NK-92 treated with Interleukin-12 subunit alpha and Interleukin-12 subunit beta, amount 100 ng/mL, for 24 hours (cell line): ENCODE measurements at regions not wholly inside any gene's neighbourhood (a gene's known extent, or its start where the extent isn't known, plus 50 kb on each side); places are given as distances from the start of the nearest gene placed in this dataset.
"Not testable (repeated sequence)": the region's sequence is repeated elsewhere in the genome, so short reads cannot be mapped to it uniquely, and the experiment has no call there.

Experiments
- DNase-seq: peaks from one replicate; lab custom pipeline; 2025; lab: John Stamatoyannopoulos, UW

DNA sequence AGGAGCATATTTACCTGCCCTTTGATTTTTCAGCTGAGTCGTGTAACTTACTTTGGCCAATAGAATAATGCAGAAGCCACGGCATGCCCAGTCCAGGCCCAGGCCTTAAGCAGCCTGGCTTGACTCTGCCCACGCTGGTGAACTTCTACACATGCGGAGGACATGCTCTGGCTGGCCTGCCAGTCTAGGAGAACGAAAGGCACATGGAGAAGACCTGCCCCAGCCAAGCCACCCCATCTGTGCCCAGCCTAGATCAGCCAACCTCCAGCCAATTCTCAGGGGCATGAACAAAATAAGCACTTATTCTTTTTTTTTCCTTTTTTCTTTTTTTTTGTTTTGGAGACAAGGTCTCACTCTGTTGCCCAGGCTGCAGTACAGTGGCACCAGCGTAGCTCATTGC lies 112.7 kb upstream of the NANOS1 start:
- no peak for DNase-seq

DNA sequence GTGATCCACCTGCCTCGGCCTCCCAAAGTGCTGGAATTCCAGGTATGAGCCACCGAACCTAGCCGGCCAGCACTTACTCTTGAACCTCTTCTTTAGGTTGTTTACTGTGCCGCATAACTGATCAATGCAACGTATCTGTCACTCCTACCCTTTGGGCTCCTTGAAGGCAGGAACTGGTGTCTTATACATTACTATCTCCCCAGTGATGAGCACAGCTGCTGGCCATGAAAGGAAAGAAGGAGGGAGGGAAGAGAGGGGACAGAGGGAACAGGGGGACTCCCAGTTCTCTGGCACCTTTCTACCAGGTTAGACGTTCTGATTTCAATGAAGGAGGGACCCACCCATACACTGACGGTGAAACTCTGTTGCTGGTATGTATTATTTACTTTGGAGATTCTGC lies 111.8 kb upstream of the NANOS1 start:
- no peak for DNase-seq

- DNase-seq, result no peak
Measured at GRCh38 chr10:118918116-118918515, 111.4 kb upstream of the NANOS1 start.

DNA sequence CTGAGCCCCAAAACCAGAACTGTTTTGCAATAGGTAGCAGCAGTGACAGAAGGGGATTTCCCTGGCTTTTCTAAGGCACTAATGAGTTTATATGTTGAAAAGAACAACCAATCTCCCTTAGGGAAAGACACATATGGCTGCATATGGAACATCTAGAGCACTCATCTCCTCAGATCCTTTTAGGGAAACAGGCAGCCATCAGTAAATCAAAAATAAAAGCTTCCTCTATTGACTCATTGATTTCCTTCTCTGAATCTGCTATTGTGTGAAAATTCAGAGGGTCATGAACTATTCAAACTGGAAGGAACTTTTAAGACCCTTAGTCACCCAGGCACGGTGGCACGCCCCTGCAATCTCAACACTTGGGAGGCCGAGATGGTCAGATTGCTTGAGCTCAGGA lies 110.9 kb upstream of the NANOS1 start:
- DNase-seq, result no peak

- DNase-seq, result no peak
Measured at GRCh38 chr10:118920206-118920605, 109.3 kb upstream of the NANOS1 start.

GRCh38 chr10:118922226-118922625 lies 107.3 kb upstream of the NANOS1 start:
- no peak for DNase-seq

DNA sequence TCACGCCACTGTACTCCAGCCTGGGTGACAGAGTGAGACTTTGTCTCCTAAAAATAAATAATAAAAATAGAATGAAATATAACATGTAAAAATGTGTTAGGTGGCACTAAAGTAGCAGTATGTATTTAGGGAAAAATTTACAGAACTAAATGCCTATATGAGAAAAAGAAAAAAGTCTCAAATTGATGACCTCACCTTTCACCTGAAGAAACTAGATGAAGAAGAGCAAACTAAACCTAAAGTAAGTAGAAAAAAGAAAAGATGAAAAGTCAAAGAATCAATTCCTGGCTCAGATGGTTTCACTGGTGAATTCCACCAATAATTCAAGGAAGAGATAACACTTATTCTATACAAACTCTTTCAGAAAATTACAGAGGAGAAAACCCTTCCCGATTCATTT lies 106.5 kb upstream of the NANOS1 start:
- DNase-seq, result no peak

DNA sequence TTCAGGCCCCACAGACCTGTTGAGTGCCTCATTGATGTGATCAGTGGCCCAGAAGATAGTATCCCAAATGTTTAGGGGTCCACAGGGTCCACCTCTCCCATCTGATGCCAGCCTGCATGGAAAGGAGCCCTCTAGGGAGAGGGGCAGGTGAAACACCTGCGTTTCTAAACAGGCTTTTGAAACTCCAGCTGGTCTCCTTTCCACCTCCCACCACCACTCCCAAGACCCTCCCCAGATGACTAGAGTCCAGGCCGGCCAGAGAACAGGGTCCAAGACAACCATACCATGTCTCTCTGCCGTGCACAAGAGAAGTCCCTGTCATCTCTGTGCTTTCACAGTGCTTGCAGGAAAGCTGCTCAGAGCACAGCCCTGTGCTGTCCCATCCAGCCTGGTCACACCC lies 105.0 kb upstream of the NANOS1 start:
- DNase-seq, result no peak

DNA sequence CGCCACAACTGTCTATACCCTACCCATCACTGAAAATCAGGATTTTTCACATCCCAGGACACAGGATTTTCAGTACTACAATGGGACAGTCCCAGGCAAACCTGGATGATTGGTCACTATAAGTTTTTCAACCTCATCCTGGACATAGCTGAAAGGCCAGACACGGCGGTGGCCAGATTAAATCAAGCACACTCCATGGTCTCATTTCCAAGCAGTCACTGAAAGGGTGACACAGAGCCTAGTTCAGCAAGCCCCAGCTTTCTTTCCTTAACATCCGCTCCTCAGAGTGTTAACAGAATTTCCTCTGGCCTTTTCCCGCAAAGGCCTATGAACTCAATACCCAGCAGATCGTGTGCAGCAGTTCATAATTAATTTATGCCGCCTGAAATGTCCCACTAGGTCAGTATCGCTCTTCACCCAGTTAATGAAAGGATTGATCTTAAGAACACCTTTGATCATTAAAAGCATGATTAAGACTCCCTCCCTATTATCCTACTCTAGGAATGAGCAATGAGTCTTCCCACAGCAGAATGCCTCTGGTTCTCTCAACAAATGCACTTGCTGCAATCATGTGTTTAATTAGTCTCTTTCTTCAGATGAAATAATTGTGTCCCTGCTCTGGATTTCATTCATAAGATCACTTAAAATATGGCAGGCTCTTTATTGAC lies 104.0 kb upstream of the NANOS1 start:
- no peak for DNase-seq

GRCh38 chr10:118926072-118926417 lies 103.5 kb upstream of the NANOS1 start:
- no peak for DNase-seq

GRCh38 chr10:118926441-118926840 lies 103.1 kb upstream of the NANOS1 start:
- no peak for DNase-seq

DNA sequence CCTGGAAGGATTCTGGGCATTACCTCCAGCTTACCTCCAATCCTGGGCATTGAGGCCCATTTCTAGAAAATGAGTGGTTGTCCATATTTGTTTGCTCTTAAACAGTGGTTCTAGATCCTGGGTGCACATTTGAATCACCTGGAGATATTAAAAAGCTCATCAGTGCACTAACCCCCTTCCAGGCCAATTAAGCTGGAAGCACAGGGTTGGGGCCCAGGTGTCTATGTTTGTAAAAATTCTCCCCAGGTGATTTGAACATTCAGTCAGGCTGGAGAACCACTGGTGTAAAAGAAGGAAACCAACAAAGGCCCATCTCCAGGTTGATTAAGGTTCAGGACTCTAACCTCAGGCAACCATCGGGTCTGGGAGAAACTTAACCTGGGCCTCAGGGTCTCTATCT lies 102.6 kb upstream of the NANOS1 start:
- no peak for DNase-seq

DNA sequence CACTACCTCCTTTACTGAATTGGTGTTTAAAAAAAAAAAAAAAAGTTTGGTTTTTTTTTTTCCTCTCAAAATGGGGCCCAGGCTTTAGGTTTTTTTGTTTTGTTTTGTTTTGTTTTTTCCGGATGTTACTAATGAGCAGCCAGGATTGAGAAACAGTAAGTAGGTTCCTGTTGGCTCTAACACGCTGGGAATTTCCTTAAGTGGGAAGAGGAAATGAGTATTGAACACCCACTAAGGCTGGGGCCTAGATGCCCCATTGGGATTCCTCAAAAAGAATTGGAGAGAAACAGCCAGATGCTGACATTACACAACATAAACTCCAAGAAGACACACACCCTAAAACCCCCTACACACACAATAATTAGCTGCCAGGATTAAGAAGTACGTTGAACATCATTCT lies 102.2 kb upstream of the NANOS1 start:
- DNase-seq, result no peak

DNA sequence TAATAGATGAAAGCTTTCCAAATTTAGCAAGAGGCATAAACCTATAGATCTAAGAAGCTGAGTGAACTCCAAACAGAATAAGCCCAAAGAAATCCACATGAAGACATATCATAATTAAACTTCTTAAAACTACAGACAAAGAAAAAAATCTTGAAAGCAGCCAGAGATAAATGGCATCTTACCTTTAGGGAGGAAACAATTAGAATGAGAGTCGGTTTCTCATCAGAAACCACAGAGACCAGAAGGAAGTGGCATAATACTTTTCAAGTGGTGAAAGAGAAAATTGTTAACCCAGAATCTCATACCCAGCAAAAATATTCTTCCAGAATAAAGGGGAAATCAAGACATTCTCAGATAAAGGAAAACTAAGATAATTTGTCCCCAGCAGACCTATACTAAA lies 98.9 kb upstream of the NANOS1 start:
- no peak for DNase-seq

- no peak for DNase-seq
Measured at GRCh38 chr10:118931436-118931835, 98.1 kb upstream of the NANOS1 start.

DNA sequence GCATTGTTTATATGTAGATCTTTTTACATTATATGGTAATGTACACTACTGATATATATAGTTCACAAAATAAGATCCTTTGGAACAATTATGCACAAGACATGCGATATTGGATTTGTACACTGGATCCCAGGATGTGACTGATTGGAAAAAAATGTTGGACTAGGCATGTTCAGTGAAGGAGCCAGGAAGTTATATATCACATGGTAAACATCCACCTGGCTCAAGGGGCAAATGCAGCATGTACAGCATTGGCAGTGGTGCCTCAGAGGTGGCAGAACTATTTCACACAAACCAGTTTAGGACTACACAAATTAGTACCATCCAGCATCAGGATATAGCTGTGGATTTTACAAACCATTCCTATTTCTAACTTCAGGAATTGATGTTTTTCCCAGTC lies 97.4 kb upstream of the NANOS1 start:
- not testable (repeated sequence) for DNase-seq

DNA sequence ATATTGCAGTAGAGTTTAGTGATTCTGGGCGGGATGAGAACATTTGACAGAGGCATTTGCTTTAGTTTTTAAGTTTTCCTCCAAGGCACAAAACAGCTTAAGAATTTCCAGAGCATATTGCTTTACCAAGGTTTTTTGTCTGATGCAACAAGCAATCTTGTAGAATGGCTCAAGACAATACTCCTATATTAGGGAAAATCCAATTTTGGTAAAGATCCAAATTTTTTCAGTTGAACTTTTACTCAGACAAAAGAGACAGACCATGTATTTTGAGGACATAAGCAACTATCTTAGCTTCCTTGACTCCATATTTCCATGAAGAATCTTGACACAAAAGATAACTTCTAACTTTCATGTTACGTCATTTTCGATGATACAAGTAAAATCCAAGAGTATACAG lies 92.3 kb upstream of the NANOS1 start:
- DNase-seq, result no peak

DNA sequence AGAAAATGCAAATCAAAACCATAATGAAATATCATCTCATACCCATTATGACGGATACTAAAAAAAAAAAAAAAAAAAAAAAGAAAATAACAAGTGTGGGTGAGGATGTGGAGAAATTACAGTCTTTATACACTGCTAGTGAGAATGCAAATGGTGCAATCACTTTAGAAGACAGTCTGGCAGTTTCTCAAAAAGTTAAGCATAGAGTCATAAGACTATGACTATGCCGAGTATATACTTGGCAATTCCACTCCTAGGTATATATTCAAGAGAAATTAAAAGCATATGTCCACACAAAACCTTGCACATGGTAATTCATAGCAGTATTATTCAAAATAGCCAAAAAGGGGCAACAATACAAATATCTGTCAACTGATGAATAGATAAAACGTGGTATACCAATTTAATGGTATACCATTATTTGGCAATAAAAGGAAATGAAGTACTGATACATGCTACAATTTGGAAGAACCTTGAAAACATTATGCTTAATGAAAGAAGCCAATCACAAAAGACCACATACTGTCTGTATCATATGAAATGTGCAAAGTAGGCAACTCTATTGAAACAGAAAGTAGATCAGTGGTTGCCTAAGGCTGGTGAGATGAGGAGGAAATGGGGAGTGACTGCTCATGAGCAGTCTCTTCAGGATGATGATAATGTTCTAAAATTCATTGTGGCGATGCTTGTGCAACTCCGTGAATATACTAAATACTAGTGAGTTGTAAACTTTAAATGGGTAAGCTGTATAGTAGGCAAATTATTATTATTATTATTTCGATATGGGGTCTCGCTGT lies 90.1 kb upstream of the NANOS1 start:
- DNase-seq, result no peak

DNA sequence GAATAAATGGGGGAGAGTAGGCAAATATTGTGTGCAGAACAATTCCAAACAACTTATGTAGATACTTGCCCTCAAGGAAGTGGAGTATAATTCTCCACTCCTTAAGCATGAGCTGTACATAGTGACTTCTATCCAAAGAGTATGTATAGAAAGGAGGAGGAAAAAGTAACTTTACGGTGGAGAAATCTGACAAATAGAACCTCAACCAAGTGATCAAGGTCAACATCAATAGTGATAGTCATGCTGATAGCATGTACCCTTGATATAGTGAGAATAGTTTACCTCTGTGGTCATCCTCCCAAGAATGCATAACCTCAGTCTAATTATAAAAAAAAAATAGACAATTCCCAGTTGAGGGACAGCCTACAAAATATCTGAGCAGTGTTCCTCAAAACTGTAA lies 89.1 kb upstream of the NANOS1 start:
- DNase-seq, result no peak

DNA sequence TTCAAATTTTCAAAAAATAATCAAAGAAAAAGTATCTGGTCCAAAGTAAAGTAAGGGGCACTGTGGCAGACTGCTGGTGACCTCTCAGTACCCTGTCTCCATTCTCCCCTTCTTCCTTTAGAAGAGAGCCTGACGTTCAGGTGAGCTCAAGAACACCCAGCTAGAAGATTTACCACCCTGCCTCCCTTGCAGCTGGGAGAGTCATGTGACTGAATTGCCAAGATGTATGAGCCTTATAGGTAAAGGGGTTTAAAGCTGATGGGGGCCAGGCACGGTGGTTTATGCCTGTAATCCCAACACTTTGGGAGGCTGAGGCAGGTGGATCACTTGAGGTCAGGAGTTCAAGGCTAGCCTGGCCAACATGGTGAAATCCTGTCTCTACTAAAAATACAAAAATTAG lies 86.3 kb upstream of the NANOS1 start:
- DNase-seq, result no peak

- no peak for DNase-seq
Measured at GRCh38 chr10:118944959-118945633, 84.4 kb upstream of the NANOS1 start.

DNA sequence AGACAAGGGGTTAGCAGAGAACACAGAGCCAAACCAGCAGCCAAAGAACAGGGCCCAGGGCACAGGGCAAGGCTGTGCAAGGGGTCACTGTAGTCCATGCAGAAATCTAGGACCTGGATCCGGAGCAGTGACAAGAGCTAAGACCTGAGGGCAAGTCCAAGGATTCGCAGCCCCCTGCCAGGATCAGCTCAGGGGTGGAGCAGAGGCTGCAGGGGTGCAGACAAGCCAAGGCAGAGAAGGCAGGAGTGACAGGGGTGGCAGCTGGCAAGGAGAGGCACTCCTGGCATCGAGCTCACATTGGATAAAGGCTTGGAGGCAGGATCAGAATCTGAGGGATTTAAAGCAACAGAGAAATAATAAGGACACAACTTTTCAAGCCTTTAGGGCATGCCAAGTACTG lies 80.7 kb upstream of the NANOS1 start:
- DNase-seq, result no peak

- peak; percentile 33 for DNase-seq
Measured at GRCh38 chr10:118950190-118950680, 79.3 kb upstream of the NANOS1 start.
